ENCODE measurements at regions not wholly inside any gene's neighbourhood (a gene's known extent, or its start where the extent isn't known, plus 50 kb on each side); places are given as distances from the start of the nearest gene placed in this dataset.
"Not testable (repeated sequence)": the region's sequence is repeated elsewhere in the genome, so short reads cannot be mapped to it uniquely, and the experiment has no call there.

GRCh38 chr14:71254091-71254719 is 346.9 kb downstream of the PCNX1 start:
- Histone ChIP-seq H3K9me3 (peaks cover 7 to 40% (median 21%) of the 10 kb centered on the region in 8 donors), H3K4me3 (peak overlapping the region in 4 of 8 donors; percentile 18 to 46 (median 26)), H3K27ac (peak overlapping the region in 3 of 8 donors; percentile 36 to 51 (median 44))
- WGBS, 5 donors = 79 to 91% (median 85%) methylated on average over 7 to 53 of the region's 53 CpGs
- H3K27me3 ChIP-seq (replicated peaks in 1 of 7); intact Hi-C loops (cut with DNase I; ENCODE audit: low total_unique reads); H3K4me1 ChIP-seq; H3K36me3 ChIP-seq: not testable (repeated sequence)
- DNase-seq = peak; percentile 76
- peak in 1 of 3 donors; percentile 32 for TF ChIP-seq POLR2AphosphoS5 (IDR thresholded peaks at IDR 0.05)

- Histone ChIP-seq H3K4me3 (no peak overlapping the region), H3K36me3 (no peaks in the 10 kb centered on the region), H3K4me1 (no peaks in the 10 kb centered on the region), H3K9me3 (peaks cover 7 to 49% (median 40%) of the 10 kb centered on the region in 8 donors), H3K27ac (no peak overlapping the region), H3K27me3 (replicated peaks in 1 of 7) (no peaks in the 10 kb centered on the region)
- intact Hi-C loops (cut with DNase I; ENCODE audit: low total_unique reads) = no loop called here
- 65 to 77% (median 70%) methylated on average over 2 of the region's 2 CpGs for WGBS, 5 donors
- no peak for TF ChIP-seq POLR2AphosphoS5 (IDR thresholded peaks at IDR 0.05)
- TF ChIP-seq, protein P1, sequence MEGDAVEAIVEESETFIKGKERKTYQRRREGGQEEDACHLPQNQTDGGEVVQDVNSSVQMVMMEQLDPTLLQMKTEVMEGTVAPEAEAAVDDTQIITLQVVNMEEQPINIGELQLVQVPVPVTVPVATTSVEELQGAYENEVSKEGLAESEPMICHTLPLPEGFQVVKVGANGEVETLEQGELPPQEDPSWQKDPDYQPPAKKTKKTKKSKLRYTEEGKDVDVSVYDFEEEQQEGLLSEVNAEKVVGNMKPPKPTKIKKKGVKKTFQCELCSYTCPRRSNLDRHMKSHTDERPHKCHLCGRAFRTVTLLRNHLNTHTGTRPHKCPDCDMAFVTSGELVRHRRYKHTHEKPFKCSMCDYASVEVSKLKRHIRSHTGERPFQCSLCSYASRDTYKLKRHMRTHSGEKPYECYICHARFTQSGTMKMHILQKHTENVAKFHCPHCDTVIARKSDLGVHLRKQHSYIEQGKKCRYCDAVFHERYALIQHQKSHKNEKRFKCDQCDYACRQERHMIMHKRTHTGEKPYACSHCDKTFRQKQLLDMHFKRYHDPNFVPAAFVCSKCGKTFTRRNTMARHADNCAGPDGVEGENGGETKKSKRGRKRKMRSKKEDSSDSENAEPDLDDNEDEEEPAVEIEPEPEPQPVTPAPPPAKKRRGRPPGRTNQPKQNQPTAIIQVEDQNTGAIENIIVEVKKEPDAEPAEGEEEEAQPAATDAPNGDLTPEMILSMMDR (IDR thresholded peaks at IDR 0.05 in 8 of 11, conservative IDR thresholded peaks at IDR 0.05 in 3 of 11) = no peak
- DNase-seq = no peak
Measured at GRCh38 chr14:71261206-71261605, 353.9 kb downstream of the PCNX1 start.

DNA sequence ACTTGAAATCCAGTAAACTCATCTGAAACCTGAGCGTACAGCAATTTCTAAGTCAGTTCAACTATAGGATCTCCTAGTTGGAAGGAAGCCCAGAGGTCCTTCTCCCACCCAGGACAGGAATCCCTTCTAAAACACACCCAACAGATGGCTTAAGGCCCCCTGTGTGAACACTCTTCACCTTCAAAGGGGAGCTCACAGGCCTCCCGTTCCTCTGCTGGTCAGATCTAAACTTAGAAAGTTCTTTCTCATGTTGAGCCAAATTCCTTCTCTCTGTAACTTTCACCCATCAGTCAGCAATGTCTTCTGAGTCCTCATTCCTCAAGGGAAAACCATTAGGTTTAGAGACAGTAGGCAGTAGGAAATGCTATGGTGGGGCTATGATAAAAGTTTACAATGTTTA is 355.2 kb downstream of the PCNX1 start:
- Histone ChIP-seq H3K36me3 (no peaks in the 10 kb centered on the region), H3K4me1 (peaks cover 0 to 7% (median 4%) of the 10 kb centered on the region in 6 donors), H3K9me3 (peaks cover 7 to 42% (median 33%) of the 10 kb centered on the region in 8 donors), H3K4me3 (no peak overlapping the region), H3K27me3 (replicated peaks in 1 of 7) (no peaks in the 10 kb centered on the region), H3K27ac (no peak overlapping the region)
- intact Hi-C loops (cut with DNase I; ENCODE audit: low total_unique reads) = no loop called here
- WGBS, 5 donors = 88 to 95% (median 94%) methylated on average over 2 of the region's 2 CpGs
- TF ChIP-seq, protein P1 (IDR thresholded peaks at IDR 0.05 in 8 of 11, conservative IDR thresholded peaks at IDR 0.05 in 3 of 11) = no peak
- TF ChIP-seq POLR2AphosphoS5 (IDR thresholded peaks at IDR 0.05) = no peak
- no peak for TF ChIP-seq POLR2A (IDR thresholded peaks at IDR 0.05)
- no peak for DNase-seq

- DNase-seq = no peak
- Histone ChIP-seq H3K36me3 (no peaks in the 10 kb centered on the region), H3K27me3 (replicated peaks in 1 of 7) (no peaks in the 10 kb centered on the region), H3K9me3 (peaks cover 0 to 33% (median 21%) of the 10 kb centered on the region in 8 donors), H3K27ac (no peak overlapping the region), H3K4me3 (no peak overlapping the region), H3K4me1 (peaks cover 0 to 16% (median 7%) of the 10 kb centered on the region in 6 donors)
- intact Hi-C loops (cut with DNase I; ENCODE audit: low total_unique reads) = no loop called here
- 93 to 100% (median 98%) methylated on average over 2 of the region's 2 CpGs for WGBS, 5 donors
- TF ChIP-seq POLR2AphosphoS5 (IDR thresholded peaks at IDR 0.05) (no peak), POLR2A (IDR thresholded peaks at IDR 0.05) (no peak)
Measured at GRCh38 chr14:71264260-71264659, 357.0 kb downstream of the PCNX1 start.

GRCh38 chr14:71267007-71267513 is 359.8 kb downstream of the PCNX1 start:
- Histone ChIP-seq H3K4me1 (peaks cover 0 to 16% (median 7%) of the 10 kb centered on the region in 6 donors), H3K27me3 (replicated peaks in 1 of 7) (no peaks in the 10 kb centered on the region), H3K9me3 (peaks cover 0 to 26% (median 15%) of the 10 kb centered on the region in 8 donors), H3K4me3 (peak overlapping the region in 5 of 8 donors; percentile 2 to 60 (median 9)), H3K27ac (peak overlapping the region in 5 of 8 donors; percentile 0 to 44 (median 31)), H3K36me3 (no peaks in the 10 kb centered on the region)
- TF ChIP-seq POLR2A (IDR thresholded peaks at IDR 0.05) (no peak), POLR2AphosphoS5 (IDR thresholded peaks at IDR 0.05) (no peak)
- TF ChIP-seq, protein P1 (IDR thresholded peaks at IDR 0.05 in 8 of 11, conservative IDR thresholded peaks at IDR 0.05 in 3 of 11) = no peak
- DNase-seq = no peak
- intact Hi-C loops (cut with DNase I; ENCODE audit: low total_unique reads) = no loop called here
- 56 to 84% (median 56%) methylated on average over 5 of the region's 5 CpGs for WGBS, 5 donors
